KMS-11 (cell line): ENCODE measurements at regions not wholly inside any gene's neighbourhood (a gene's known extent, or its start where the extent isn't known, plus 50 kb on each side); places are given as distances from the start of the nearest gene placed in this dataset.

Source experiments
- H2AFZ ChIP-seq: fragments of 200-600 bp; sonication (generic); 2 replicates; pipeline ENCODE4 v1.6.1; 2016; ENCODE audit warnings: antibody characterized with exemption, mixed run types, low read depth
- H3K27ac ChIP-seq: fragments of 200-600 bp; sonication (generic); 2 replicates; pipeline ENCODE4 v1.6.1; 2016; ENCODE audit warnings: mild to moderate bottlenecking, mixed run types
- H3K27me3 ChIP-seq: fragments of 200-600 bp; sonication (generic); 2 replicates; pipeline ENCODE4 v1.6.1; 2017; ENCODE audit warnings: mild to moderate bottlenecking, low read depth, mixed run types, moderate library complexity; ENCODE audit not compliant: insufficient read depth
- H3K36me3 ChIP-seq: fragments of 200-600 bp; sonication (generic); 2 replicates; pipeline ENCODE4 v1.6.1; 2017; ENCODE audit warnings: mild to moderate bottlenecking, mixed run types; ENCODE audit not compliant: insufficient read depth
- H3K4me1 ChIP-seq: fragments of 200-600 bp; sonication (generic); 2 replicates; pipeline ENCODE4 v1.6.1; 2016; ENCODE audit warnings: mild to moderate bottlenecking, low read depth, mixed run types; ENCODE audit not compliant: poor library complexity, severe bottlenecking
- H3K4me2 ChIP-seq: fragments of 200-600 bp; sonication (generic); 2 replicates; pipeline ENCODE4 v1.7.0; 2016; ENCODE audit warnings: mild to moderate bottlenecking, mixed run types
- H3K4me3 ChIP-seq: fragments of 200-600 bp; sonication (generic); IDR thresholded peaks from 2 replicates; pipeline ENCODE4 v1.6.1; 2017; ENCODE audit warnings: low read depth, low read length, mixed read lengths; ENCODE audit not compliant: insufficient read depth
- H3K79me2 ChIP-seq: fragments of 200-600 bp; sonication (generic); 2 replicates; pipeline ENCODE4 v1.6.1; 2016; ENCODE audit warnings: low read depth, mixed run types; ENCODE audit not compliant: insufficient read depth
- H3K9ac ChIP-seq: fragments of 200-600 bp; sonication (generic); 2 replicates; pipeline ENCODE4 v1.6.1; 2016; ENCODE audit warnings: mild to moderate bottlenecking, mixed run types
- H4K20me1 ChIP-seq: fragments of 200-600 bp; sonication (generic); 2 replicates; pipeline ENCODE4 v1.6.1; 2016; ENCODE audit warnings: mild to moderate bottlenecking, mixed run types; ENCODE audit not compliant: insufficient read depth
- TF ChIP-seq, protein P1 (sequence below): fragments of 200-600 bp; sonication (generic); conservative IDR thresholded peaks from 2 replicates; pipeline ENCODE4 v1.6.1; 2017; ENCODE audit warnings: low read depth, mild to moderate bottlenecking, antibody characterized with exemption, low read length, moderate library complexity, mixed read lengths

- H3K9ac ChIP-seq, result no peak overlapping the region
- no peaks in the 10 kb centered on the region for H3K27me3 ChIP-seq
- H3K36me3 ChIP-seq, result no peaks in the 10 kb centered on the region
- TF ChIP-seq, protein P1, sequence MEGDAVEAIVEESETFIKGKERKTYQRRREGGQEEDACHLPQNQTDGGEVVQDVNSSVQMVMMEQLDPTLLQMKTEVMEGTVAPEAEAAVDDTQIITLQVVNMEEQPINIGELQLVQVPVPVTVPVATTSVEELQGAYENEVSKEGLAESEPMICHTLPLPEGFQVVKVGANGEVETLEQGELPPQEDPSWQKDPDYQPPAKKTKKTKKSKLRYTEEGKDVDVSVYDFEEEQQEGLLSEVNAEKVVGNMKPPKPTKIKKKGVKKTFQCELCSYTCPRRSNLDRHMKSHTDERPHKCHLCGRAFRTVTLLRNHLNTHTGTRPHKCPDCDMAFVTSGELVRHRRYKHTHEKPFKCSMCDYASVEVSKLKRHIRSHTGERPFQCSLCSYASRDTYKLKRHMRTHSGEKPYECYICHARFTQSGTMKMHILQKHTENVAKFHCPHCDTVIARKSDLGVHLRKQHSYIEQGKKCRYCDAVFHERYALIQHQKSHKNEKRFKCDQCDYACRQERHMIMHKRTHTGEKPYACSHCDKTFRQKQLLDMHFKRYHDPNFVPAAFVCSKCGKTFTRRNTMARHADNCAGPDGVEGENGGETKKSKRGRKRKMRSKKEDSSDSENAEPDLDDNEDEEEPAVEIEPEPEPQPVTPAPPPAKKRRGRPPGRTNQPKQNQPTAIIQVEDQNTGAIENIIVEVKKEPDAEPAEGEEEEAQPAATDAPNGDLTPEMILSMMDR, result no peak
- H3K4me1 ChIP-seq, result no peaks in the 10 kb centered on the region
- H2AFZ ChIP-seq, result no peak overlapping the region
- H3K4me2 ChIP-seq, result no peak overlapping the region
- H4K20me1 ChIP-seq, result no peaks in the 10 kb centered on the region
- H3K27ac ChIP-seq, result no peak overlapping the region
- H3K4me3 ChIP-seq, result no peak overlapping the region
- no peaks in the 10 kb centered on the region for H3K79me2 ChIP-seq
Observed at GRCh38 chr1:200478239-200478623, 68.4 kb upstream of the ZNF281 start.

- no peak overlapping the region for H3K27ac ChIP-seq
- H3K4me2 ChIP-seq, result no peak overlapping the region
- H3K4me3 ChIP-seq, result no peak overlapping the region
- no peaks in the 10 kb centered on the region for H4K20me1 ChIP-seq
- H2AFZ ChIP-seq, result no peak overlapping the region
- H3K27me3 ChIP-seq, result no peaks in the 10 kb centered on the region
- TF ChIP-seq, protein P1, result no peak
- no peaks in the 10 kb centered on the region for H3K36me3 ChIP-seq
- H3K79me2 ChIP-seq, result no peaks in the 10 kb centered on the region
- no peaks in the 10 kb centered on the region for H3K4me1 ChIP-seq
- no peak overlapping the region for H3K9ac ChIP-seq
Observed at GRCh38 chr1:200474633-200475032, 64.8 kb upstream of the ZNF281 start.

- H3K79me2 ChIP-seq, result no peaks in the 10 kb centered on the region
- no peak overlapping the region for H3K9ac ChIP-seq
- no peak overlapping the region for H2AFZ ChIP-seq
- H3K27me3 ChIP-seq, result no peaks in the 10 kb centered on the region
- H3K36me3 ChIP-seq, result no peaks in the 10 kb centered on the region
- TF ChIP-seq, protein P1, result no peak
- H4K20me1 ChIP-seq, result no peaks in the 10 kb centered on the region
- H3K4me2 ChIP-seq, result no peak overlapping the region
- H3K4me3 ChIP-seq, result no peak overlapping the region
- no peak overlapping the region for H3K27ac ChIP-seq
- H3K4me1 ChIP-seq, result no peaks in the 10 kb centered on the region
Observed at GRCh38 chr1:200473698-200474371, 64.0 kb upstream of the ZNF281 start.

DNA sequence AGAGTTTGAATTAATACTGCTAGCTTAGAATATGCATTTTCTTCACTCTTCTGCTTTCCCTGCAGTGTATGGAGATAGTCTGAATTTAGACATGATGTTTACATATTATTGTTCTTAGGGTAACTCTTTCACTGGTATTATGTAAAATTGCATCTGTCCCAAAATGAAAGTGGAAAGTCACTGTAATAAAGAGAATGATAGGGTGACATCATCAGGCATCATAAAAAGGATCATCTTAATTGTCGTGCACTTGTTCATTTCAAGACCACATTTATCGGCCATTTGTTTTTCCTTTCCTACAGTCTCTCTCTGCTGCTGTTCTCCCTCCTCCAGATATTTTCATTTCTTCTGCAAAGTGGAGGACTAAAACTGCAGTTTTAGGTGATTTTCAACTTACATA is 61.9 kb upstream of the ZNF281 start:
- Histone ChIP-seq H3K9ac (no peak overlapping the region), H3K4me3 (no peak overlapping the region), H3K36me3 (no peaks in the 10 kb centered on the region), H3K79me2 (no peaks in the 10 kb centered on the region), H2AFZ (no peak overlapping the region), H3K4me1 (no peaks in the 10 kb centered on the region), H3K4me2 (no peak overlapping the region), H4K20me1 (no peaks in the 10 kb centered on the region), H3K27me3 (no peaks in the 10 kb centered on the region), H3K27ac (no peak overlapping the region)
- TF ChIP-seq, protein P1, result no peak
